Cardiac fibroblast (primary cell): ENCODE measurements at regions not wholly inside any gene's neighbourhood (a gene's known extent, or its start where the extent isn't known, plus 50 kb on each side); places are given as distances from the start of the nearest gene placed in this dataset.

Source experiments
- DNase-seq, 2 donors: peaks; one replicate each; pipeline versions ENCODE4 v3.0.0 to v3.0.0-alpha.2; 2010; ENCODE audit warnings: low read depth in 2 of 2
- H3K4me3 ChIP-seq, 2 donors: replicated peaks in 1 of 2; 1 replicate in 1 of 2; 2 replicates in 1 of 2; pipeline ENCODE4 v1.5.1; 2011; ENCODE audit warnings: low read depth in 2 of 2, low read length in 2 of 2, mild to moderate bottlenecking in 2 of 2, moderate library complexity in 1 of 2
- TF ChIP-seq, protein P1 (sequence below): IDR thresholded peaks from one replicate; pipeline ENCODE4 v1.5.1; 2011; ENCODE audit warnings: low read depth, mild to moderate bottlenecking, low read length, inconsistent platforms

DNA sequence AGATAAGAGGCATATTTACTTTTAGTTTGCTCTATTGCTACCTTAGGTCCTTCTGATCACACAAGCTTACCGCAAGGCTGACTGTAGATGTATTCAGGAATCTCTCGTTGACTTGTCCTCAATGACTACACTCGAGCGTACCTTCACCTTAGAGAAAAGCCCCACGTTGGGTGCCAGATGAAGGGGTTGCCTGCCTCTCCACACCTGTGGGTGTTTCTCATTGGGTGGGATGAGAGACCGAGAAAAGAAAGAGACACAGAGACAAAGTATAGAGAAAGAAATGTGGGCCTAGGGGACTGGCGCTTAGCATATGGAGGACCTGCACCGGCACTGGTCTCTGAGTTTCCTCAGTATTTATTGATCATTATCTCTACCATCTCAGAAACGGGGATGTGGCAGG lies 51.8 kb downstream of the ASCL4 start:
- DNase-seq, result no peak
- TF ChIP-seq, protein P1, sequence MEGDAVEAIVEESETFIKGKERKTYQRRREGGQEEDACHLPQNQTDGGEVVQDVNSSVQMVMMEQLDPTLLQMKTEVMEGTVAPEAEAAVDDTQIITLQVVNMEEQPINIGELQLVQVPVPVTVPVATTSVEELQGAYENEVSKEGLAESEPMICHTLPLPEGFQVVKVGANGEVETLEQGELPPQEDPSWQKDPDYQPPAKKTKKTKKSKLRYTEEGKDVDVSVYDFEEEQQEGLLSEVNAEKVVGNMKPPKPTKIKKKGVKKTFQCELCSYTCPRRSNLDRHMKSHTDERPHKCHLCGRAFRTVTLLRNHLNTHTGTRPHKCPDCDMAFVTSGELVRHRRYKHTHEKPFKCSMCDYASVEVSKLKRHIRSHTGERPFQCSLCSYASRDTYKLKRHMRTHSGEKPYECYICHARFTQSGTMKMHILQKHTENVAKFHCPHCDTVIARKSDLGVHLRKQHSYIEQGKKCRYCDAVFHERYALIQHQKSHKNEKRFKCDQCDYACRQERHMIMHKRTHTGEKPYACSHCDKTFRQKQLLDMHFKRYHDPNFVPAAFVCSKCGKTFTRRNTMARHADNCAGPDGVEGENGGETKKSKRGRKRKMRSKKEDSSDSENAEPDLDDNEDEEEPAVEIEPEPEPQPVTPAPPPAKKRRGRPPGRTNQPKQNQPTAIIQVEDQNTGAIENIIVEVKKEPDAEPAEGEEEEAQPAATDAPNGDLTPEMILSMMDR, result no peak
- no peak overlapping the region for H3K4me3 ChIP-seq

GRCh38 chr12:107829271-107829670 lies 54.8 kb downstream of the ASCL4 start:
- no peak overlapping the region for H3K4me3 ChIP-seq
- no peak for DNase-seq
- TF ChIP-seq, protein P1, result no peak

DNA sequence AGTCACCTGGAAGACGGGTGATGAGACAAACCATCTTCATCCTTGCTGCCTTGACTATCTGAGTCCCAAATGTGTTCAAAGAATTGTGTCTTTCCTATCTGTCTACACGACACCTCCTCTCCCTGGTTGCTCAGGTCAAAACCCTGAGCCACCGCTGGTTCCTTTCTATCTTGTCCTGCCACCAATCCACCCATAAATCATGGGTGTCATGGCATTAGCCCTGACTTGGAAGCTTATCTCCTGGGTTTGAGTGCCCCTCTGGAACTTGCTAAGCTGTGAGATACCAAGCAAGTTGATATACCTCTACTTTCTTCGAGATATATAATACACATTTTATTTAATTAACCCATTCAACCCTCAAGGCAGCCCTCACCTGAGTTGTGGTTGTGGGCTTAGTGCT lies 57.9 kb downstream of the ASCL4 start:
- TF ChIP-seq, protein P1, result no peak

GRCh38 chr12:107840186-107840585 lies 65.7 kb downstream of the ASCL4 start:
- no peak for DNase-seq
- H3K4me3 ChIP-seq, result no peak overlapping the region
- TF ChIP-seq, protein P1, result no peak

More for the DNA sequence above, 57.9 kb downstream of the ASCL4 start:
- no peak for DNase-seq
- no peak overlapping the region for H3K4me3 ChIP-seq

- TF ChIP-seq, protein P1, result no peak
- peak overlapping the region; percentile 13 to 14 for H3K4me3 ChIP-seq
- peak; percentile 2 to 3 for DNase-seq
Observed at GRCh38 chr12:107843351-107844311, 69.1 kb downstream of the ASCL4 start.

DNA sequence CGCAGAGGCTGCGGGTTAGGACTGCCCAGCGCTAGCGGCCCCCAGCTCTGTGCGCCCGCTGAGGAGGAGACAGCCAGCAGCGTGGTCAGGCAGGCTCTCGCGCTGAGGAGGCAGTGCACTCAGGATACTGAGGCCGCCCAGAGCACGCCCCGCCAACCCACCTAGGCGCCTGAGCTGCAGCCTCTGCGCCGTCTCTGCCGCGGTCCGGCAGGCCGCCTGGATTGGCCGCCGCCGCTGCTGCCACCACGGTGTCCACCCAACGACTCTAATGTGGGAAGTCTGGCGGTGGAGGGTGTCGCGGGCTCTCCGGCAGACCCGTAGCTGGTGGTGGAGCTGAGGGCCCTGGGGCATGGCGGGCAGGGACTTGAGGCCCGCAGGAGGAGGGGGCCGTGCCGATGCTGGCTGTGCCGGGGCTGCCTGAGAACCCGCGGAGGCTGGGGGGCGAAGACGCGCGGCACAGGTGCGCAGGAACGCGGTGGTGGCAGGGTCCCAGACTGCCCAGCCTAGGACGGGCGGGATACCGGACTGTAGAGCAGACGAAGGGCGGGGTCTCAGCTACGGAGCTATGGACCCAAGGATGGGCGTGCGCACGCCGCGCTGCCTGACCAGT lies 69.9 kb downstream of the ASCL4 start:
- H3K4me3 ChIP-seq, result peak overlapping the region in 1 of 2 donors; percentile 13
- TF ChIP-seq, protein P1, result no peak
- no peak for DNase-seq
